ENCODE measurements at regions not wholly inside any gene's neighbourhood (a gene's known extent, or its start where the extent isn't known, plus 50 kb on each side); places are given as distances from the start of the nearest gene placed in this dataset.
A peak's percentile ranks its signal among the peaks of the same experiment; 100 is the strongest.

DNA sequence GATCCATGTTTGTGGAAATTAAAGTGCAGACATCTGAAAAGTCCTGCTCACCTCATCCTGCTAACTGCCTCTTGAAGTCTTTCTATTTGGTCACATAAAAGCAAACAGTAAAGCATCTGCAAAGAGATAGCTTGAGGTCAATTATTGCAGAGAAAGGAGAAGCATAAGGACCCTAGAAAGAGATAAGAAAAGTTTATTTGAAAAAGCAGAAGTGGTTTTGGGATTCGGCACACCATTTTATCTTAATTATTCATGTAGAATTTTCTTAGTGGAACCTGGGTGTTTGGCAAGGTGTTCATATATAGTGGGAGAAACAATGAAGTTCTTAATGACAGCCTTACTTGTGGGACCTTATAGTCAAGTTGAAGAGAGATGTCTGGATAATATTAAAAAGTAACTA, 280.8 kb downstream of the CENPW start:
- Histone ChIP-seq H3K4me2 (ENCODE audit: extremely low read depth, insufficient read depth, low read length) (no peak overlapping the region), H3K36me3 (ENCODE audit: control insufficient read depth, insufficient read depth, low read length) (no peaks in the 10 kb centered on the region), H3K4me3 (replicated peaks in 1 of 4; ENCODE audit: control extremely low read depth in 1 of 4, insufficient read depth in 1 of 4, low read depth in 3 of 4, low read length in 4 of 4) (no peak overlapping the region), H3K9ac (ENCODE audit: insufficient read depth, low read length) (no peak overlapping the region), H3K4me1 (ENCODE audit: control insufficient read depth, extremely low read depth, insufficient read depth, low read length) (no peaks in the 10 kb centered on the region), H4K20me1 (ENCODE audit: control insufficient read depth, extremely low read depth, insufficient read depth, low read length) (no peaks in the 10 kb centered on the region), H2AFZ (ENCODE audit: low read length) (no peak overlapping the region), H3K79me2 (ENCODE audit: control insufficient read depth, insufficient read depth, low read length) (no peaks in the 10 kb centered on the region), H3K27me3 (ENCODE audit: control insufficient read depth, insufficient read depth, low read length) (no peaks in the 10 kb centered on the region), H3K9me3 (ENCODE audit: control insufficient read depth, insufficient read depth, low read depth, low read length) (no peaks in the 10 kb centered on the region), H3K27ac (ENCODE audit: insufficient read depth, low read length) (no peak overlapping the region)
- DNase-seq (ENCODE audit: low read depth in 2 of 2): no peak
- TF ChIP-seq, protein P1, sequence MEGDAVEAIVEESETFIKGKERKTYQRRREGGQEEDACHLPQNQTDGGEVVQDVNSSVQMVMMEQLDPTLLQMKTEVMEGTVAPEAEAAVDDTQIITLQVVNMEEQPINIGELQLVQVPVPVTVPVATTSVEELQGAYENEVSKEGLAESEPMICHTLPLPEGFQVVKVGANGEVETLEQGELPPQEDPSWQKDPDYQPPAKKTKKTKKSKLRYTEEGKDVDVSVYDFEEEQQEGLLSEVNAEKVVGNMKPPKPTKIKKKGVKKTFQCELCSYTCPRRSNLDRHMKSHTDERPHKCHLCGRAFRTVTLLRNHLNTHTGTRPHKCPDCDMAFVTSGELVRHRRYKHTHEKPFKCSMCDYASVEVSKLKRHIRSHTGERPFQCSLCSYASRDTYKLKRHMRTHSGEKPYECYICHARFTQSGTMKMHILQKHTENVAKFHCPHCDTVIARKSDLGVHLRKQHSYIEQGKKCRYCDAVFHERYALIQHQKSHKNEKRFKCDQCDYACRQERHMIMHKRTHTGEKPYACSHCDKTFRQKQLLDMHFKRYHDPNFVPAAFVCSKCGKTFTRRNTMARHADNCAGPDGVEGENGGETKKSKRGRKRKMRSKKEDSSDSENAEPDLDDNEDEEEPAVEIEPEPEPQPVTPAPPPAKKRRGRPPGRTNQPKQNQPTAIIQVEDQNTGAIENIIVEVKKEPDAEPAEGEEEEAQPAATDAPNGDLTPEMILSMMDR (conservative IDR thresholded peaks at IDR 0.05 in 1 of 2, IDR thresholded peaks at IDR 0.05 in 1 of 2; ENCODE audit: low read depth in 1 of 2, low read length in 2 of 2): no peak
- TF ChIP-seq EZH2 (IDR thresholded peaks at IDR 0.05; ENCODE audit: low read length, missing control alignments): no peak

GRCh38 chr6:126625019-126625418, 285.1 kb downstream of the CENPW start:
- Histone ChIP-seq H3K4me3 (replicated peaks in 1 of 4; ENCODE audit: control extremely low read depth in 1 of 4, insufficient read depth in 1 of 4, low read depth in 3 of 4, low read length in 4 of 4) (no peak overlapping the region), H3K9ac (ENCODE audit: insufficient read depth, low read length) (no peak overlapping the region), H2AFZ (ENCODE audit: low read length) (no peak overlapping the region), H4K20me1 (ENCODE audit: control insufficient read depth, extremely low read depth, insufficient read depth, low read length) (no peaks in the 10 kb centered on the region), H3K4me2 (ENCODE audit: extremely low read depth, insufficient read depth, low read length) (no peak overlapping the region), H3K27ac (ENCODE audit: insufficient read depth, low read length) (no peak overlapping the region), H3K36me3 (ENCODE audit: control insufficient read depth, insufficient read depth, low read length) (no peaks in the 10 kb centered on the region), H3K9me3 (ENCODE audit: control insufficient read depth, insufficient read depth, low read depth, low read length) (no peaks in the 10 kb centered on the region), H3K27me3 (ENCODE audit: control insufficient read depth, insufficient read depth, low read length) (no peaks in the 10 kb centered on the region), H3K4me1 (ENCODE audit: control insufficient read depth, extremely low read depth, insufficient read depth, low read length) (no peaks in the 10 kb centered on the region), H3K79me2 (ENCODE audit: control insufficient read depth, insufficient read depth, low read length) (no peaks in the 10 kb centered on the region)
- TF ChIP-seq, protein P1 (conservative IDR thresholded peaks at IDR 0.05 in 1 of 2, IDR thresholded peaks at IDR 0.05 in 1 of 2; ENCODE audit: low read depth in 1 of 2, low read length in 2 of 2): no peak
- TF ChIP-seq EZH2 (IDR thresholded peaks at IDR 0.05; ENCODE audit: low read length, missing control alignments): no peak
- DNase-seq (ENCODE audit: low read depth in 2 of 2): peak; percentile 32 to 49

DNA sequence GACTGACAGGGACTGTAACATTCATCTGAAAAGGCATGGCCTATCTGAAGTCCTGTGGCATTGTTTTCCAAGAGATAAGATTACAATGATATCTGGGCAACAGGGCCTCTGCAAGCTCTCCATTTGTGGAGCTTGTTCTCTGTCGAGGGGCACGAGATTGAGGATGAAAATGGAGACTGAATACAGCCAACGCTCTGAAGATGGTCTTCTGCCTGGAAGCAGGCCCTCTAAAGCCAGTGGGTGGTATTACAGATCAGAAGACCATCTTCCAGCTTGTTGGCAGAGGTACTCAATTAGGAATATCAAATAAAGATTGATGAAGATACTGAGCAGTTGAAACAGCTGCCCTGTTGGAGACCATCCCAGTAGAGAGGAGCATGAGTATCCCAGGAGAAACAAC, 288.2 kb downstream of the CENPW start:
- Histone ChIP-seq H3K27me3 (ENCODE audit: control insufficient read depth, insufficient read depth, low read length) (no peaks in the 10 kb centered on the region), H3K27ac (ENCODE audit: insufficient read depth, low read length) (no peak overlapping the region), H3K9ac (ENCODE audit: insufficient read depth, low read length) (no peak overlapping the region), H3K79me2 (ENCODE audit: control insufficient read depth, insufficient read depth, low read length) (no peaks in the 10 kb centered on the region), H3K4me1 (ENCODE audit: control insufficient read depth, extremely low read depth, insufficient read depth, low read length) (no peaks in the 10 kb centered on the region), H3K36me3 (ENCODE audit: control insufficient read depth, insufficient read depth, low read length) (no peaks in the 10 kb centered on the region), H3K4me3 (replicated peaks in 1 of 4; ENCODE audit: control extremely low read depth in 1 of 4, insufficient read depth in 1 of 4, low read depth in 3 of 4, low read length in 4 of 4) (no peak overlapping the region), H4K20me1 (ENCODE audit: control insufficient read depth, extremely low read depth, insufficient read depth, low read length) (no peaks in the 10 kb centered on the region), H3K9me3 (ENCODE audit: control insufficient read depth, insufficient read depth, low read depth, low read length) (no peaks in the 10 kb centered on the region), H3K4me2 (ENCODE audit: extremely low read depth, insufficient read depth, low read length) (no peak overlapping the region), H2AFZ (ENCODE audit: low read length) (no peak overlapping the region)
- TF ChIP-seq, protein P1 (conservative IDR thresholded peaks at IDR 0.05 in 1 of 2, IDR thresholded peaks at IDR 0.05 in 1 of 2; ENCODE audit: low read depth in 1 of 2, low read length in 2 of 2): peak in 1 of 2 donors; percentile 7
- no peak for TF ChIP-seq EZH2 (IDR thresholded peaks at IDR 0.05; ENCODE audit: low read length, missing control alignments)
- no peak for DNase-seq (ENCODE audit: low read depth in 2 of 2)
